A673 (cell line): ENCODE measurements at regions not wholly inside any gene's neighbourhood (a gene's known extent, or its start where the extent isn't known, plus 50 kb on each side); places are given as distances from the start of the nearest gene placed in this dataset.

Source experiments
- BruUV-seq: library from RNA; stranded (reverse); fragments of 400-500 nt; replicated peaks from 2 replicates; lab custom pipeline; 2021; lab: Mats Ljungman, UMichigan
- CTCF ChIA-PET: fragments of 300-600 bp; sonication (Branson Sonifier 250); formaldehyde crosslinking; loops from one replicate; lab custom pipeline; 2022; ENCODE audit warnings: antibody characterized with exemption; lab: Charles Lee
- POLR2A ChIA-PET: fragments of 300-600 bp; sonication (Branson Sonifier 250); formaldehyde crosslinking; loops from one replicate; lab custom pipeline; 2022; ENCODE audit warnings: antibody characterized with exemption; ENCODE audit not compliant: low non-redundant PET; lab: Charles Lee
- DNase-seq: peaks from one replicate; pipeline ENCODE4 v3.0.0-alpha.2; 2015; ENCODE audit warnings: low spot score
- H3K27ac ChIP-seq: fragments of 200-600 bp; sonication (generic); 2 replicates; pipeline ENCODE4 v1.5.1; 2016; ENCODE audit warnings: mixed run types, low read depth, mild to moderate bottlenecking, mixed read lengths, antibody characterized with exemption, low read length; ENCODE audit not compliant: poor library complexity, severe bottlenecking
- H3K27me3 ChIP-seq: fragments of 200-600 bp; sonication (generic); replicated peaks from 2 replicates; pipeline ENCODE4 v1.6.1; 2017; ENCODE audit warnings: mixed run types, low read depth, mild to moderate bottlenecking, mixed read lengths, antibody characterized with exemption, low read length; ENCODE audit not compliant: insufficient read depth, poor library complexity
- H3K36me3 ChIP-seq: fragments of 200-600 bp; sonication (generic); 2 replicates; pipeline ENCODE4 v1.6.1; 2016; ENCODE audit warnings: mixed run types, mild to moderate bottlenecking, mixed read lengths, antibody characterized with exemption, low read length; ENCODE audit not compliant: insufficient read depth, poor library complexity, severe bottlenecking
- H3K4me1 ChIP-seq: fragments of 200-600 bp; sonication (generic); 2 replicates; pipeline ENCODE4 v1.6.1; 2017; ENCODE audit warnings: mixed run types, mild to moderate bottlenecking, mixed read lengths, antibody characterized with exemption, low read length; ENCODE audit not compliant: insufficient read depth, poor library complexity, severe bottlenecking
- H3K4me3 ChIP-seq: fragments of 200-600 bp; sonication (generic); 2 replicates; pipeline ENCODE4 v1.5.1; 2016; ENCODE audit warnings: low read depth, mixed run types, mild to moderate bottlenecking, mixed read lengths, low read length; ENCODE audit not compliant: poor library complexity, severe bottlenecking
- H3K9me3 ChIP-seq: fragments of 200-600 bp; sonication (generic); 2 replicates; pipeline ENCODE4 v1.6.1; 2016; ENCODE audit warnings: mixed run types, low read depth, mild to moderate bottlenecking, mixed read lengths, antibody characterized with exemption, low read length; ENCODE audit not compliant: poor library complexity, severe bottlenecking
- EZH2 ChIP-seq: fragments of 200-600 bp; sonication (generic); IDR thresholded peaks from 2 replicates; pipeline ENCODE4 v1.6.1; 2017; ENCODE audit warnings: borderline replicate concordance, low read depth, mild to moderate bottlenecking, mixed read lengths, antibody characterized with exemption, low read length; ENCODE audit not compliant: poor library complexity, severe bottlenecking
- intact Hi-C: fragments of 100-400 bp; cut with micrococcal nuclease; formaldehyde crosslinking; loops from one replicate; pipeline ENCODE4 v1.10.0; 2022; ENCODE audit not compliant: unreplicated experiment
- TF ChIP-seq, protein P1 (sequence below): fragments of 300-800, 200-600 bp; sonication (generic); conservative IDR thresholded peaks from 2 replicates; pipeline ENCODE4 v1.5.1; 2017; ENCODE audit warnings: low read depth, mild to moderate bottlenecking, antibody characterized with exemption, low read length, moderate library complexity, mixed read lengths

DNA sequence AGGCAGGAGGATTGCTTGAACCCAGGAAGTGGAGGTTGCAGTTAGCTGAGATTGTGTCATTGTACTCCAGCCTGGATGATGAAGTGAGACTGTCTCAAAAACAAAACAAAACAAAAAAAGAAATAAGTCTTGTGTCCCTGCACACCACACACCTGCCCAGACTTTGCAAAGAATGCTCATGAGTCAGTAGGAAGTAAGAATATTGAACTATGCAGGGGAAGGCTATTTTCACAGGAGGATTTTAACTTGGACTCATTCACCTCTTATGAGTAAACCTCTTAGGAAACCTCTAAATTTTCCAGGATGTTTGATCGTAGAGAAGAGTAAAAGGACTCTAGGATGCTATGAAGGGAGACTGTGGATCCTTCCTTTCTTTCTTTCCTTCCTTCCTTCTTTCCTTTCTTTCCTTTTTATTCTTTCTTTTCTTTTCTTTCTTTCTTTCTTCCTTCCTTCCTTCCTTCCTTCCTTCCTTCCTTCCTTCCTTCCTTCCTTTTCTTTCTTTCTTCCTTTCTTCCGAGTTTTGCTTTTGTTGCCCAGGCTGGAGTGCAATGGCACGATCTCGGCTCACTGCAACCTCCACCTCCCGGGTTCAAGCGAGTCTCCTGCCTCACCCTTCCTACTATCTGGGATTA lies 96.7 kb upstream of the CLINT1 start:
- no peak for DNase-seq
- intact Hi-C loops: no loop called here
- Histone ChIP-seq H3K27me3 (no peaks in the 10 kb centered on the region), H3K4me3 (no peak overlapping the region), H3K36me3 (no peaks in the 10 kb centered on the region), H3K9me3 (no peaks in the 10 kb centered on the region), H3K4me1 (peaks cover 8% of the 10 kb centered on the region), H3K27ac (no peak overlapping the region)
- ChIA-PET POLR2A (no interaction called here), CTCF (no interaction called here)
- no peak for TF ChIP-seq EZH2
- TF ChIP-seq, protein P1, sequence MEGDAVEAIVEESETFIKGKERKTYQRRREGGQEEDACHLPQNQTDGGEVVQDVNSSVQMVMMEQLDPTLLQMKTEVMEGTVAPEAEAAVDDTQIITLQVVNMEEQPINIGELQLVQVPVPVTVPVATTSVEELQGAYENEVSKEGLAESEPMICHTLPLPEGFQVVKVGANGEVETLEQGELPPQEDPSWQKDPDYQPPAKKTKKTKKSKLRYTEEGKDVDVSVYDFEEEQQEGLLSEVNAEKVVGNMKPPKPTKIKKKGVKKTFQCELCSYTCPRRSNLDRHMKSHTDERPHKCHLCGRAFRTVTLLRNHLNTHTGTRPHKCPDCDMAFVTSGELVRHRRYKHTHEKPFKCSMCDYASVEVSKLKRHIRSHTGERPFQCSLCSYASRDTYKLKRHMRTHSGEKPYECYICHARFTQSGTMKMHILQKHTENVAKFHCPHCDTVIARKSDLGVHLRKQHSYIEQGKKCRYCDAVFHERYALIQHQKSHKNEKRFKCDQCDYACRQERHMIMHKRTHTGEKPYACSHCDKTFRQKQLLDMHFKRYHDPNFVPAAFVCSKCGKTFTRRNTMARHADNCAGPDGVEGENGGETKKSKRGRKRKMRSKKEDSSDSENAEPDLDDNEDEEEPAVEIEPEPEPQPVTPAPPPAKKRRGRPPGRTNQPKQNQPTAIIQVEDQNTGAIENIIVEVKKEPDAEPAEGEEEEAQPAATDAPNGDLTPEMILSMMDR: no peak
- no TSS peak for BruUV-seq

DNA sequence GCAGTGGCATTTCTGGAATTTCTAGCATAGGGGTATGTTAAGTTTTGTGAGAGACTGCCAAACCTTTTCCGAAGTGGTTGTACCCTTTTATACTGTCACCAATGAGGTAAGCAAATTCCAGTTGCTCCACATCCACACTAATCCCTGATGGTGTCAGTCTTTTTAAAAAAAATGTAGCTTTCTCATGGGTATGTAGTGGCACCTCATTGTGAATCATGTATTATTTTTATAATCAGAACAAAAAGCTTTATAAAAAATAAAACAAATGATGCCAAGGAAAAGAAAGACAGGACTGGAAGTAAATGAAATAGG lies 93.4 kb upstream of the CLINT1 start:
- ChIA-PET CTCF (no interaction called here), POLR2A (no interaction called here)
- H3K36me3 ChIP-seq: no peaks in the 10 kb centered on the region
- DNase-seq: no peak
- intact Hi-C loops: no loop called here
- no peaks in the 10 kb centered on the region for H3K9me3 ChIP-seq
- BruUV-seq: no TSS peak
- no peaks in the 10 kb centered on the region for H3K27me3 ChIP-seq
- H3K27ac ChIP-seq: peak overlapping the region; percentile 16
- no peak overlapping the region for H3K4me3 ChIP-seq
- H3K4me1 ChIP-seq: peaks cover 21% of the 10 kb centered on the region
- TF ChIP-seq, protein P1: no peak
- TF ChIP-seq EZH2: no peak

DNA sequence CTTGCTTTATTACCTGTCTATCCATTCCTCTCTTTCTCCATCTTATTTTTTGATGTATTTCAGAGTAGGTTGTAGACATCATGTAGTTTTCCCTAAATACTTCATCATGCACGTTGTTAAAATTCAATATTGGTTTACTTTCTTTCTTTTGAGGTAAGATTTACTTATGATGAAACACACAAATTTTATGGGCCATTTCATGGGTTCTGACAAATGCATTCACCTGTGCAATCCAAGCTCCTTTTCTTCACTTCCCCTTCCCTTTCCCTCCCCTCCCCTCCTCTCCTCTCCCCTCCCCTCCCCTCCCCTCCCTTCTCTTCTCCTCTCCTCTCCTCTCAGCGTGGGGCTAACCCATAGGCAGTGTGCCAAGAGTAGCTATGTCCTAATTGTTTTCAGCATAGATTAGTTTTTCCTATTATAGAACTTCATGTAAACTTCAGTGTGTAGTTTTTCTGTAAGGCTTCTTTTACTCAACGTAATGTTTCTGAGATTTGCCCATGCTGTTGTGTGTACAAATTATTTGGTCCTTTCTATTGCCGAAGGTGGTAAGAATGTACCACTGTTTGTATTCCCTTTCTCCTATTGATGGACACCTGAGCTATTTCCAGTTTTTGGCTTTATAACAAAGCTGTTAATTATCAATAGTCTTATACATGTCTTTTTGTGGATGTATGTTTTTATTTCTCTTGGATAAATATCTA lies 92.9 kb upstream of the CLINT1 start:
- H3K27ac ChIP-seq: peak overlapping the region; percentile 16
- H3K4me3 ChIP-seq: no peak overlapping the region
- no peaks in the 10 kb centered on the region for H3K27me3 ChIP-seq
- no peaks in the 10 kb centered on the region for H3K9me3 ChIP-seq
- ChIA-PET CTCF (no interaction called here), POLR2A (no interaction called here)
- no peak for TF ChIP-seq EZH2
- TF ChIP-seq, protein P1: no peak
- no peaks in the 10 kb centered on the region for H3K36me3 ChIP-seq
- peak; percentile 53 for DNase-seq
- H3K4me1 ChIP-seq: peaks cover 24% of the 10 kb centered on the region
- intact Hi-C loops: no loop called here
- BruUV-seq: no TSS peak
